ENCODE measurements at regions not wholly inside any gene's neighbourhood (a gene's known extent, or its start where the extent isn't known, plus 50 kb on each side); places are given as distances from the start of the nearest gene placed in this dataset.

GRCh38 chr18:60570172-60570571, 197.6 kb upstream of the MC4R start:
- H3K27me3 Mint-ChIP-seq = no peaks in the 10 kb centered on the region
- H3K27ac Mint-ChIP-seq = no peak overlapping the region
- peaks cover 9% of the 10 kb centered on the region for H3K9me3 Mint-ChIP-seq (ENCODE audit: low read depth)
- CTCF ChIA-PET = no interaction called here
- no peak for ATAC-seq
- no peaks in the 10 kb centered on the region for H3K4me1 Mint-ChIP-seq
- H3K36me3 Mint-ChIP-seq = no peaks in the 10 kb centered on the region
- no peak overlapping the region for H3K4me3 Mint-ChIP-seq
- DNase-seq = no peak

GRCh38 chr18:60577457-60577856, 204.9 kb upstream of the MC4R start:
- ATAC-seq (no peak), DNase-seq (no peak)
- CTCF ChIA-PET = no interaction called here
- Mint-ChIP-seq H3K27me3 (no peaks in the 10 kb centered on the region), H3K9me3 (ENCODE audit: low read depth) (peaks cover 10% of the 10 kb centered on the region), H3K27ac (no peak overlapping the region), H3K4me3 (no peak overlapping the region), H3K4me1 (no peaks in the 10 kb centered on the region), H3K36me3 (no peaks in the 10 kb centered on the region)

- H3K27me3 Mint-ChIP-seq = no peaks in the 10 kb centered on the region
- no peak for DNase-seq
- no peak overlapping the region for H3K27ac Mint-ChIP-seq
- no peak overlapping the region for H3K4me3 Mint-ChIP-seq
- H3K4me1 Mint-ChIP-seq = no peaks in the 10 kb centered on the region
- peaks cover 4% of the 10 kb centered on the region for H3K9me3 Mint-ChIP-seq (ENCODE audit: low read depth)
- no peak for ATAC-seq
- H3K36me3 Mint-ChIP-seq = no peaks in the 10 kb centered on the region
- CTCF ChIA-PET = no interaction called here
These were observed 213.1 kb upstream of the MC4R start for GRCh38 chr18:60585670-60586069.

- DNase-seq (no peak), ATAC-seq (no peak)
- Mint-ChIP-seq H3K27me3 (no peaks in the 10 kb centered on the region), H3K36me3 (no peaks in the 10 kb centered on the region), H3K27ac (no peak overlapping the region), H3K4me3 (no peak overlapping the region), H3K9me3 (ENCODE audit: low read depth) (no peaks in the 10 kb centered on the region), H3K4me1 (no peaks in the 10 kb centered on the region)
- CTCF ChIA-PET = no interaction called here
These were observed 220.7 kb upstream of the MC4R start for GRCh38 chr18:60593249-60593648.

- CTCF ChIA-PET = no interaction called here
- Mint-ChIP-seq H3K4me1 (no peaks in the 10 kb centered on the region), H3K4me3 (no peak overlapping the region), H3K27me3 (no peaks in the 10 kb centered on the region), H3K36me3 (no peaks in the 10 kb centered on the region), H3K9me3 (ENCODE audit: low read depth) (no peaks in the 10 kb centered on the region), H3K27ac (no peak overlapping the region)
- DNase-seq (no peak), ATAC-seq (no peak)
These were observed 224.4 kb upstream of the MC4R start for GRCh38 chr18:60596928-60597327.

- Mint-ChIP-seq H3K36me3 (no peaks in the 10 kb centered on the region), H3K27ac (no peak overlapping the region), H3K4me3 (no peak overlapping the region), H3K4me1 (no peaks in the 10 kb centered on the region), H3K9me3 (ENCODE audit: low read depth) (no peaks in the 10 kb centered on the region), H3K27me3 (no peaks in the 10 kb centered on the region)
- ATAC-seq (no peak), DNase-seq (no peak)
- CTCF ChIA-PET = no interaction called here
These were observed 226.7 kb upstream of the MC4R start for GRCh38 chr18:60599267-60599666.

- Mint-ChIP-seq H3K9me3 (ENCODE audit: low read depth) (no peaks in the 10 kb centered on the region), H3K36me3 (no peaks in the 10 kb centered on the region), H3K27me3 (no peaks in the 10 kb centered on the region), H3K4me1 (no peaks in the 10 kb centered on the region), H3K4me3 (no peak overlapping the region), H3K27ac (no peak overlapping the region)
- DNase-seq (no peak), ATAC-seq (no peak)
- CTCF ChIA-PET = no interaction called here
These were observed 227.4 kb upstream of the MC4R start for GRCh38 chr18:60599995-60600394.

GRCh38 chr18:60601249-60601648, 228.7 kb upstream of the MC4R start:
- H3K9me3 Mint-ChIP-seq (ENCODE audit: low read depth) = no peaks in the 10 kb centered on the region
- ATAC-seq = no peak
- H3K36me3 Mint-ChIP-seq = no peaks in the 10 kb centered on the region
- H3K4me3 Mint-ChIP-seq = no peak overlapping the region
- H3K27me3 Mint-ChIP-seq = no peaks in the 10 kb centered on the region
- CTCF ChIA-PET = no interaction called here
- no peaks in the 10 kb centered on the region for H3K4me1 Mint-ChIP-seq
- no peak for DNase-seq
- no peak overlapping the region for H3K27ac Mint-ChIP-seq

GRCh38 chr18:60623331-60623730, 250.8 kb upstream of the MC4R start:
- Mint-ChIP-seq H3K4me1 (no peaks in the 10 kb centered on the region), H3K36me3 (no peaks in the 10 kb centered on the region), H3K27ac (no peak overlapping the region), H3K9me3 (ENCODE audit: low read depth) (no peaks in the 10 kb centered on the region), H3K27me3 (no peaks in the 10 kb centered on the region), H3K4me3 (no peak overlapping the region)
- CTCF ChIA-PET = no interaction called here
- DNase-seq = no peak
- ATAC-seq = no peak

- Mint-ChIP-seq H3K36me3 (no peaks in the 10 kb centered on the region), H3K9me3 (ENCODE audit: low read depth) (no peaks in the 10 kb centered on the region), H3K4me3 (no peak overlapping the region), H3K27ac (no peak overlapping the region), H3K27me3 (no peaks in the 10 kb centered on the region), H3K4me1 (no peaks in the 10 kb centered on the region)
- DNase-seq = no peak
- ATAC-seq = no peak
- CTCF ChIA-PET = no interaction called here
These were observed 251.6 kb upstream of the MC4R start for GRCh38 chr18:60624207-60624606.

GRCh38 chr18:60639836-60640235, 267.3 kb upstream of the MC4R start:
- DNase-seq = no peak

GRCh38 chr18:60643009-60643408, 270.4 kb upstream of the MC4R start:
- H3K4me3 Mint-ChIP-seq = no peak overlapping the region
- H3K9me3 Mint-ChIP-seq (ENCODE audit: low read depth) = peaks cover 2% of the 10 kb centered on the region
- no peaks in the 10 kb centered on the region for H3K4me1 Mint-ChIP-seq
- DNase-seq (no peak), ATAC-seq (no peak)
- no peaks in the 10 kb centered on the region for H3K36me3 Mint-ChIP-seq
- CTCF ChIA-PET = no interaction called here
- H3K27me3 Mint-ChIP-seq = no peaks in the 10 kb centered on the region
- no peak overlapping the region for H3K27ac Mint-ChIP-seq

More at GRCh38 chr18:60639836-60640235, 267.3 kb upstream of the MC4R start:
- peaks cover 4% of the 10 kb centered on the region for H3K9me3 Mint-ChIP-seq (ENCODE audit: low read depth)
- H3K27ac Mint-ChIP-seq = no peak overlapping the region
- no peaks in the 10 kb centered on the region for H3K27me3 Mint-ChIP-seq
- H3K36me3 Mint-ChIP-seq = no peaks in the 10 kb centered on the region
- no peak overlapping the region for H3K4me3 Mint-ChIP-seq
- ATAC-seq = no peak
- CTCF ChIA-PET = no interaction called here
- no peaks in the 10 kb centered on the region for H3K4me1 Mint-ChIP-seq

GRCh38 chr18:60646725-60647124, 274.1 kb upstream of the MC4R start:
- Mint-ChIP-seq H3K9me3 (ENCODE audit: low read depth) (no peaks in the 10 kb centered on the region), H3K27ac (no peak overlapping the region), H3K4me3 (no peak overlapping the region), H3K36me3 (no peaks in the 10 kb centered on the region), H3K27me3 (no peaks in the 10 kb centered on the region), H3K4me1 (no peaks in the 10 kb centered on the region)
- ATAC-seq = no peak
- CTCF ChIA-PET = no interaction called here
- DNase-seq = no peak

- no peaks in the 10 kb centered on the region for H3K4me1 Mint-ChIP-seq
- H3K4me3 Mint-ChIP-seq = no peak overlapping the region
- no peaks in the 10 kb centered on the region for H3K36me3 Mint-ChIP-seq
- H3K27me3 Mint-ChIP-seq = no peaks in the 10 kb centered on the region
- ATAC-seq = no peak
- DNase-seq = no peak
- no peak overlapping the region for H3K27ac Mint-ChIP-seq
- no peaks in the 10 kb centered on the region for H3K9me3 Mint-ChIP-seq (ENCODE audit: low read depth)
- CTCF ChIA-PET = no interaction called here
These were observed 276.5 kb upstream of the MC4R start for GRCh38 chr18:60649107-60649506.

GRCh38 chr18:60649842-60650536, 277.4 kb upstream of the MC4R start:
- CTCF ChIA-PET = no interaction called here
- ATAC-seq = no peak

More at GRCh38 chr18:60649842-60650536, 277.4 kb upstream of the MC4R start:
- DNase-seq = no peak
- no peaks in the 10 kb centered on the region for H3K4me1 Mint-ChIP-seq
- H3K4me3 Mint-ChIP-seq = no peak overlapping the region
- H3K27me3 Mint-ChIP-seq = no peaks in the 10 kb centered on the region
- no peaks in the 10 kb centered on the region for H3K36me3 Mint-ChIP-seq
- H3K9me3 Mint-ChIP-seq (ENCODE audit: low read depth) = no peaks in the 10 kb centered on the region
- no peak overlapping the region for H3K27ac Mint-ChIP-seq
